ENCODE measurements at regions not wholly inside any gene's neighbourhood (a gene's known extent, or its start where the extent isn't known, plus 50 kb on each side); places are given as distances from the start of the nearest gene placed in this dataset.

DNA sequence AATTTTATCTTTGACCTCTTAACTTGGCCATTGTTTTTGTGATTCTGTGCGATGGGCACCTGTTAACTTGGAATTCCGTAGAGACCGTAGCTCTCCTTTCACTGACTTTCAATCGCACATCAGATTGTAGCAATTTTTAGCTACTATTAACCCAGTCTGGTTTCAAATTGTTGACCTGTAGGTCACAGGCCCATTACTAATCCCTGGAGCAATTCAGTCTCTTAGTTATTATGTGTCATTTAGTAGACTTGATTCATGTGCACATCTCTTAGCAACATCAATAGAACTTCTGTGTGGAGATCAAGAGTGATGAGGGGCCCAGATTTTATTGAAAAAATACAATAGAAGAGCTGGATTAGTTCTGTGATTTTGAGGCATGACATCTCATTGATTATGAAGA is 549.6 kb upstream of the SLC10A2 start:
- Histone ChIP-seq H3K18ac (ENCODE audit: low read depth, low read length) (no peak overlapping the region), H3K9me3 (ENCODE audit: control insufficient read depth, insufficient read depth, low read length) (peaks cover 4% of the 10 kb centered on the region; the same call in 1 of the 2 replicates), H2BK120ac (ENCODE audit: low read depth, low read length) (no peak overlapping the region), H3K9me1 (ENCODE audit: insufficient read depth, low read length) (no peaks in the 10 kb centered on the region), H3K14ac (replicated peaks; ENCODE audit: low read depth, low read length) (no peak overlapping the region), H3K9ac (ENCODE audit: low read depth, low read length) (no peak overlapping the region), H3K36me3 (ENCODE audit: control insufficient read depth, insufficient read depth, low read length) (no peaks in the 10 kb centered on the region), H2AK5ac (ENCODE audit: low read depth, low read length) (no peak overlapping the region), H4K5ac (ENCODE audit: low read depth, low read length) (no peak overlapping the region), H3K27me3 (ENCODE audit: control insufficient read depth, insufficient read depth, low read length) (no peaks in the 10 kb centered on the region), H4K91ac (ENCODE audit: insufficient read depth, low read depth, low read length) (no peak overlapping the region), H3K4me2 (ENCODE audit: low read depth, low read length) (no peak overlapping the region), H4K20me1 (ENCODE audit: insufficient read depth, low read length) (no peaks in the 10 kb centered on the region), H3K4ac (ENCODE audit: low read depth, low read length) (no peak overlapping the region), H3K56ac (ENCODE audit: extremely low read depth, insufficient read depth, low read length) (no peak overlapping the region), H3K79me1 (ENCODE audit: low read depth in 1 of 2, low read length in 2 of 2) (no peaks in the 10 kb centered on the region), H3K23ac (ENCODE audit: low read depth, low read length) (no peak overlapping the region), H2BK15ac (ENCODE audit: low read depth, low read length) (no peak overlapping the region), H2AFZ (replicated peaks; ENCODE audit: low read length, poor library complexity) (no peak overlapping the region), H2BK5ac (ENCODE audit: low read depth, low read length, poor library complexity, severe bottlenecking) (no peak overlapping the region), H2BK20ac (ENCODE audit: low read depth, low read length) (no peak overlapping the region), H3K4me3 (ENCODE audit: insufficient read depth, low read depth, low read length) (no peak overlapping the region), H3K27ac (ENCODE audit: insufficient read depth, low read length) (no peak overlapping the region), H3K4me1 (ENCODE audit: control insufficient read depth, insufficient read depth, low read length) (no peaks in the 10 kb centered on the region), H4K8ac (ENCODE audit: low read depth in 2 of 2, low read length in 2 of 2) (no peak overlapping the region), H2AK9ac (replicated peaks; ENCODE audit: low read depth, low read length, poor library complexity) (no peak overlapping the region)
- ChIA-PET CTCF (interaction anchor here (0.5 kb wide), 1 partner anchor 729 kb away, joined by 3 read pairs; no protein-coding TSS in a partner anchor), POLR2A (ENCODE audit: unreplicated experiment) (no interaction called here)
- dilution Hi-C loops (cut with HindIII; ENCODE audit: low sequenced_read_pairs, unreplicated experiment) = no loop called here
- no TSS peak for BruUV-seq (replicated peaks)
- ATAC-seq (ENCODE audit: low read depth) (no peak), DNase-seq (no peak)
- no CpG with 5 or more reads among the region's 4 CpGs for WGBS, 2 experiments (ENCODE audit: extremely low coverage in 2 of 2, insufficient read length in 1 of 2)
- in situ Hi-C loops (cut with MboI; ENCODE audit: low sequenced_read_pairs) = no loop called here
- intact Hi-C loops (cut with micrococcal nuclease) = no loop called here
- TF ChIP-seq CHD1 (IDR thresholded peaks at IDR 0.05; ENCODE audit: low read depth, low read length) = no peak
- no peak for TF ChIP-seq MAFK (IDR thresholded peaks at IDR 0.05; ENCODE audit: low read depth, low read length)
- TF ChIP-seq POLR2A (IDR thresholded peaks at IDR 0.05; ENCODE audit: low read depth, low read length) = no peak
- TF ChIP-seq MAZ (IDR thresholded peaks at IDR 0.05; ENCODE audit: borderline replicate concordance, low read depth, low read length) = no peak
- TF ChIP-seq RFX5 (IDR thresholded peaks at IDR 0.05; ENCODE audit: low read depth, low read length) = no peak
- TF ChIP-seq MXI1 (IDR thresholded peaks at IDR 0.05; ENCODE audit: borderline replicate concordance, low read depth, low read length) = no peak
- TF ChIP-seq, protein P1, sequence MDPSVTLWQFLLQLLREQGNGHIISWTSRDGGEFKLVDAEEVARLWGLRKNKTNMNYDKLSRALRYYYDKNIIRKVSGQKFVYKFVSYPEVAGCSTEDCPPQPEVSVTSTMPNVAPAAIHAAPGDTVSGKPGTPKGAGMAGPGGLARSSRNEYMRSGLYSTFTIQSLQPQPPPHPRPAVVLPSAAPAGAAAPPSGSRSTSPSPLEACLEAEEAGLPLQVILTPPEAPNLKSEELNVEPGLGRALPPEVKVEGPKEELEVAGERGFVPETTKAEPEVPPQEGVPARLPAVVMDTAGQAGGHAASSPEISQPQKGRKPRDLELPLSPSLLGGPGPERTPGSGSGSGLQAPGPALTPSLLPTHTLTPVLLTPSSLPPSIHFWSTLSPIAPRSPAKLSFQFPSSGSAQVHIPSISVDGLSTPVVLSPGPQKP (IDR thresholded peaks at IDR 0.05; ENCODE audit: borderline replicate concordance, low read depth, low read length) = no peak
- TF ChIP-seq RCOR1 (IDR thresholded peaks at IDR 0.05; ENCODE audit: insufficient replicate concordance, low read length) = no peak
- no peak for TF ChIP-seq CEBPB (IDR thresholded peaks at IDR 0.05; ENCODE audit: low read depth, low read length)
- TF ChIP-seq USF2 (IDR thresholded peaks at IDR 0.05; ENCODE audit: low read depth, low read length) = no peak
- TF ChIP-seq BHLHE40 (IDR thresholded peaks at IDR 0.05; ENCODE audit: low read depth, low read length) = no peak
- no peak for TF ChIP-seq SMC3 (IDR thresholded peaks at IDR 0.05; ENCODE audit: low read depth, low read length)
- no peak for TF ChIP-seq FOS (IDR thresholded peaks at IDR 0.05; ENCODE audit: low read depth, low read length)
- no peak for TF ChIP-seq CTCF (conservative IDR thresholded peaks at IDR 0.05; ENCODE audit: low read depth, low read length)
- no peak for TF ChIP-seq NFE2L2 (IDR thresholded peaks at IDR 0.05; ENCODE audit: low read depth, low read length)

Data from IMR-90 (cell line).